ENCODE measurements at regions not wholly inside any gene's neighbourhood (a gene's known extent, or its start where the extent isn't known, plus 50 kb on each side); places are given as distances from the start of the nearest gene placed in this dataset.

DNA sequence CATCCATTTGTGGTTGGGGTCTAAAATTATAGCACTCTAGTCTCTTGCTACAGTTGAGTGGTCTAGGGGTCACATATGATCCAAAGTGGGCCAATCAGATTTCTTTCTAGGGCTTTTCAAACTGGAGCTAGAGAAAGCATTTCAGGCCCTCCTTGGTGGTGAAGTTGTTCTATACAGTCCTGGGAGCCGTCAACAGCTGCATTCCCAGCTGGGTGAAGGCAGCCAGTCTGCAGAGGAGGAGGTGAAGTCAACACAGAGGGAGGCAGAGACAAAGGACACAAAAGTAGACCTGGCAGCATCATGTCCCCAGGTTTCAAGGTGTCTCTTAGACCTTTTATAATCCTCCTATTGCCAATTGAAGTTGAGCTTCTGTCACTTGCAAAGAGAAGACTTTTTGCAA lies 518.2 kb downstream of the BNC2 start:
- TF ChIP-seq, protein P1, sequence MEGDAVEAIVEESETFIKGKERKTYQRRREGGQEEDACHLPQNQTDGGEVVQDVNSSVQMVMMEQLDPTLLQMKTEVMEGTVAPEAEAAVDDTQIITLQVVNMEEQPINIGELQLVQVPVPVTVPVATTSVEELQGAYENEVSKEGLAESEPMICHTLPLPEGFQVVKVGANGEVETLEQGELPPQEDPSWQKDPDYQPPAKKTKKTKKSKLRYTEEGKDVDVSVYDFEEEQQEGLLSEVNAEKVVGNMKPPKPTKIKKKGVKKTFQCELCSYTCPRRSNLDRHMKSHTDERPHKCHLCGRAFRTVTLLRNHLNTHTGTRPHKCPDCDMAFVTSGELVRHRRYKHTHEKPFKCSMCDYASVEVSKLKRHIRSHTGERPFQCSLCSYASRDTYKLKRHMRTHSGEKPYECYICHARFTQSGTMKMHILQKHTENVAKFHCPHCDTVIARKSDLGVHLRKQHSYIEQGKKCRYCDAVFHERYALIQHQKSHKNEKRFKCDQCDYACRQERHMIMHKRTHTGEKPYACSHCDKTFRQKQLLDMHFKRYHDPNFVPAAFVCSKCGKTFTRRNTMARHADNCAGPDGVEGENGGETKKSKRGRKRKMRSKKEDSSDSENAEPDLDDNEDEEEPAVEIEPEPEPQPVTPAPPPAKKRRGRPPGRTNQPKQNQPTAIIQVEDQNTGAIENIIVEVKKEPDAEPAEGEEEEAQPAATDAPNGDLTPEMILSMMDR (IDR thresholded peaks at IDR 0.05): no peak
- no peak for TF ChIP-seq POLR2A (IDR thresholded peaks at IDR 0.05)
